ENCODE measurements at regions not wholly inside any gene's neighbourhood (a gene's known extent, or its start where the extent isn't known, plus 50 kb on each side); places are given as distances from the start of the nearest gene placed in this dataset.

DNA sequence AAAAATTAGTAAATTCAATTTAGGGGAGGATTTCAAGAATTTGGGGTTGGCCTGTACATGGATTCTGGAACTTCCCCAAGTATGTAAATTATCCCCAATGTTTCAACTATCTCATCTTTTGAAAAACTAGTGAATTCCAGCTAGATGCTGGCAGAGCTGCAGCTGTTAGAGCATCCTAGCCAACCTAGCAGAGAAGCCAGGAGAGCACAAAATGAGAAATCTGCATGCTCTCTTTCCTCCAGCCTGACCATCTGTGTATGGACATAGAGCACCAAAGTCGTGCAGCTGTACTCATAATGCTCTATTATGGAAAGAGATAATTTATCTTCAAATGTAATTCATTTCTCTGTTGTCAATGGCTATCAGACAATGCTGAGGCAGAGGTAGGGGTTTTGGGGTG lies 1217.7 kb downstream of the PCDH19 start:
- whole genome bisulfite sequencing, 2 donors: 47 to 54% methylated on average over 1 of the region's 1 CpG
- Histone ChIP-seq H3K27me3 (no peaks in the 10 kb centered on the region), H3K9me3 (no peaks in the 10 kb centered on the region), H3K4me1 (no peaks in the 10 kb centered on the region), H3K4me3 (no peak overlapping the region), H3K27ac (no peak overlapping the region), H3K36me3 (no peaks in the 10 kb centered on the region)
- intact Hi-C loops (cut with DNase I): no loop called here
- no peak for DNase-seq
- TF ChIP-seq EP300 (IDR thresholded peaks at IDR 0.05): no peak
- no peak for TF ChIP-seq POLR2AphosphoS5 (IDR thresholded peaks at IDR 0.05)
- no peak for TF ChIP-seq POLR2A (IDR thresholded peaks at IDR 0.05)
- TF ChIP-seq, protein P1, sequence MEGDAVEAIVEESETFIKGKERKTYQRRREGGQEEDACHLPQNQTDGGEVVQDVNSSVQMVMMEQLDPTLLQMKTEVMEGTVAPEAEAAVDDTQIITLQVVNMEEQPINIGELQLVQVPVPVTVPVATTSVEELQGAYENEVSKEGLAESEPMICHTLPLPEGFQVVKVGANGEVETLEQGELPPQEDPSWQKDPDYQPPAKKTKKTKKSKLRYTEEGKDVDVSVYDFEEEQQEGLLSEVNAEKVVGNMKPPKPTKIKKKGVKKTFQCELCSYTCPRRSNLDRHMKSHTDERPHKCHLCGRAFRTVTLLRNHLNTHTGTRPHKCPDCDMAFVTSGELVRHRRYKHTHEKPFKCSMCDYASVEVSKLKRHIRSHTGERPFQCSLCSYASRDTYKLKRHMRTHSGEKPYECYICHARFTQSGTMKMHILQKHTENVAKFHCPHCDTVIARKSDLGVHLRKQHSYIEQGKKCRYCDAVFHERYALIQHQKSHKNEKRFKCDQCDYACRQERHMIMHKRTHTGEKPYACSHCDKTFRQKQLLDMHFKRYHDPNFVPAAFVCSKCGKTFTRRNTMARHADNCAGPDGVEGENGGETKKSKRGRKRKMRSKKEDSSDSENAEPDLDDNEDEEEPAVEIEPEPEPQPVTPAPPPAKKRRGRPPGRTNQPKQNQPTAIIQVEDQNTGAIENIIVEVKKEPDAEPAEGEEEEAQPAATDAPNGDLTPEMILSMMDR (IDR thresholded peaks at IDR 0.05): no peak

DNA sequence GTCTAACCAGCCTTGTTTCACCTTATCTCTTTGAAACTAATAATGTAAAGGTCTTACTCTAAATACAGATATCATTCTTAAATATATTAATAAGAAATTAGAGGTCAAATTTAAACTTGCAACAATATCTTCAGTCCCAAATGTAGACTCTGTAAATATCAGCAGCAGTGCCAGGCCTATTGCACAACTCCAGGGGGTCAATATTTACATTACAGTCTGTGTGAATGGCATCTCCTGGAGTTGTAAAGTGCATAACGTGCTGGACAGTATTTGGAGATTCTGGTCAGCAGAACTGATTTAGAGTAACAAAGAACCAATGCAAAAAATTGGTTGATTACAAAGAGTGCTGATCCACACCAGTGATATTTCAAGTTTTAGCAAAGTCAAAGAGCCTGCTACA lies 1225.9 kb downstream of the PCDH19 start:
- DNase-seq: no peak
- no peak for TF ChIP-seq POLR2A (IDR thresholded peaks at IDR 0.05)
- no peak for TF ChIP-seq EP300 (IDR thresholded peaks at IDR 0.05)
- no peak for TF ChIP-seq POLR2AphosphoS5 (IDR thresholded peaks at IDR 0.05)
- TF ChIP-seq, protein P1 (IDR thresholded peaks at IDR 0.05): no peak
- intact Hi-C loops (cut with DNase I): no loop called here
- WGBS, 2 donors: 16 to 46% methylated on average over 1 of the region's 1 CpG
- Histone ChIP-seq H3K9me3 (no peaks in the 10 kb centered on the region), H3K27me3 (no peaks in the 10 kb centered on the region), H3K4me3 (no peak overlapping the region), H3K27ac (no peak overlapping the region), H3K36me3 (no peaks in the 10 kb centered on the region), H3K4me1 (no peaks in the 10 kb centered on the region)

DNA sequence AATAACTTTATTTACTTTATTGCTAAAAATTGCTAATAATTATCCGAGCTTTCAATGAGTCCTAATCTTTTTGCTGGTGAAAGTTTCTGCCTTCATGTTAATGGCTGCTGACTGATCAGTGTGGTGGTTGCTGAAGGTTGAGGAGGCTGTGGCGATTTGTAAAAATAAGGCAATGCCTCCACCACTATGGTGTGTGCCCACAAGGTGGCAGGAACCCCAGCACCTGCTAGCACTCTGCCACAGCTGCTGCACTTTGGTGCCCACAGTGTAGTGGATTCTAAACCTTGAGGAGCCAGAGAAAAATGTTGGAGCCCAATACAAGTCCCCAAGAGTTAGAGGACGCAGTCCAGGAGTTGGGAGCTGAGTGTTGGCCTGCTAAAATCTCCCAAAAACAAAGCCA lies 1237.1 kb downstream of the PCDH19 start:
- no peaks in the 10 kb centered on the region for H3K9me3 ChIP-seq
- H3K36me3 ChIP-seq: no peaks in the 10 kb centered on the region
- DNase-seq: no peak
- TF ChIP-seq, protein P1 (IDR thresholded peaks at IDR 0.05): no peak
- TF ChIP-seq POLR2A (IDR thresholded peaks at IDR 0.05): no peak
- no peak for TF ChIP-seq POLR2AphosphoS5 (IDR thresholded peaks at IDR 0.05)
- TF ChIP-seq EP300 (IDR thresholded peaks at IDR 0.05): no peak
- no peak overlapping the region for H3K27ac ChIP-seq
- WGBS, 2 donors: 78 to 82% methylated on average over 3 of the region's 3 CpGs
- no peaks in the 10 kb centered on the region for H3K27me3 ChIP-seq
- intact Hi-C loops (cut with DNase I): no loop called here
- H3K4me3 ChIP-seq: no peak overlapping the region
- no peaks in the 10 kb centered on the region for H3K4me1 ChIP-seq

DNA sequence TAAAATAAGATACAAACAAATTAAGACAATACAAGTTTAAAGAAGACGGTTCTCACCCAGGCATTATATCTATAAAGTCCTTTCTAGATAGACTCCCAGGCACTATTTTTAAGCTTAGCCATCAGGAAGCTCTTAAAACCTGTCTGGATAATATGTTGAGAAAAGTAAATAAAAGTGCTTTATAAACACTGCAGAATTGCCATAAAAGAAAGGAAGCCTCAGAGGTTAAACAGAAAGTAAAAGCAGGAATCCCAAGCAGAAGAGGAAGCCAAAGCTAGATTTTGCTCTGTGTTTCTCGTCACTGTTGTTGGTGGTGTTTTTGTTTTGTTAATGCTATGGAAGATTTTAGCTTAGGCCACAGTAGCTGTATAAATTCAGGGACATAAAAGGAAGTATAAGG lies 1267.3 kb downstream of the PCDH19 start:
- H3K4me1 ChIP-seq: no peaks in the 10 kb centered on the region
- no peaks in the 10 kb centered on the region for H3K27me3 ChIP-seq
- no peak for DNase-seq
- no peaks in the 10 kb centered on the region for H3K36me3 ChIP-seq
- 7 to 34% methylated on average over 2 of the region's 2 CpGs for WGBS, 2 donors
- no peak overlapping the region for H3K27ac ChIP-seq
- intact Hi-C loops (cut with DNase I): no loop called here
- no peaks in the 10 kb centered on the region for H3K9me3 ChIP-seq
- TF ChIP-seq EP300 (IDR thresholded peaks at IDR 0.05): no peak
- no peak for TF ChIP-seq POLR2A (IDR thresholded peaks at IDR 0.05)
- no peak for TF ChIP-seq POLR2AphosphoS5 (IDR thresholded peaks at IDR 0.05)
- TF ChIP-seq, protein P1 (IDR thresholded peaks at IDR 0.05): no peak
- no peak overlapping the region for H3K4me3 ChIP-seq

DNA sequence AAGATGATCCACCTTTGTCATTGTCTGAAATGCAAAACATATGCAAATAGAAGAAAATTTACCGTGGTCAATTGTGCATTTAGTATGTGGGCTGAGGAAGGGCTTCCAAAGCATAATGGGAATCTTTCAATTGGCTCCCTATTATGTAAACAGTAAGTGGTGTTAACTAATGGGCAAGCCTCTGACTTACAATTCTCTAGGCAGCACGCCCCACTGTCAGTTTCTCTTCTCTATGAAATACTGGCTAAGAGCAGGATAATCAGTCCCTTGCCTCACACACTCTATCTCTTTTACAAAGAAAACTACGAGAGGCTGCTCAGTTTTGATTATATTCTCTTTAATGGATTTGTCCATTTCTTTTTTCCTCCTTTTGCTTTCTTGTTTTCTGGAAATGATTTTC lies 1272.6 kb downstream of the PCDH19 start:
- TF ChIP-seq, protein P1 (IDR thresholded peaks at IDR 0.05): no peak
- no peak for TF ChIP-seq POLR2A (IDR thresholded peaks at IDR 0.05)
- TF ChIP-seq POLR2AphosphoS5 (IDR thresholded peaks at IDR 0.05): no peak
- no peak for TF ChIP-seq EP300 (IDR thresholded peaks at IDR 0.05)
- no peaks in the 10 kb centered on the region for H3K36me3 ChIP-seq
- 70 to 72% methylated on average over 3 of the region's 3 CpGs for WGBS, 2 donors

More for the DNA sequence above, 1272.6 kb downstream of the PCDH19 start:
- Histone ChIP-seq H3K4me3 (no peak overlapping the region), H3K4me1 (no peaks in the 10 kb centered on the region), H3K27ac (no peak overlapping the region), H3K27me3 (no peaks in the 10 kb centered on the region), H3K9me3 (no peaks in the 10 kb centered on the region)
- DNase-seq: no peak
- intact Hi-C loops (cut with DNase I): no loop called here
